H9 (cell line): ENCODE measurements at regions not wholly inside any gene's neighbourhood (a gene's known extent, or its start where the extent isn't known, plus 50 kb on each side); places are given as distances from the start of the nearest gene placed in this dataset.

Experiments
- DNase-seq: peaks from one replicate; pipeline ENCODE4 v3.0.0-alpha.2; 2017
- H2AFZ ChIP-seq: one replicate; pipeline ENCODE4 v1.6.1; 2013; ENCODE audit warnings: mild to moderate bottlenecking, low read length, control low read depth, moderate library complexity
- H2AK5ac ChIP-seq: 2 replicates; pipeline ENCODE4 v1.6.1; 2013; ENCODE audit warnings: low read length, control low read depth, mixed read lengths; ENCODE audit not compliant: insufficient read length
- H2BK120ac ChIP-seq: one replicate; pipeline ENCODE4 v1.6.1; 2013; ENCODE audit warnings: low read depth, mild to moderate bottlenecking, low read length, control low read depth, inconsistent platforms; ENCODE audit not compliant: poor library complexity, severe bottlenecking
- H2BK12ac ChIP-seq: 2 replicates; pipeline ENCODE4 v1.6.1; 2013; ENCODE audit warnings: low read length, control low read depth, mixed read lengths, low read depth; ENCODE audit not compliant: insufficient read length
- H2BK15ac ChIP-seq: 2 replicates; pipeline ENCODE4 v1.6.1; 2013; ENCODE audit warnings: low read depth, low read length, control low read depth
- H2BK20ac ChIP-seq: one replicate; pipeline ENCODE4 v1.6.1; 2013; ENCODE audit warnings: low read depth, mild to moderate bottlenecking, low read length, control low read depth, inconsistent platforms; ENCODE audit not compliant: poor library complexity, severe bottlenecking
- H2BK5ac ChIP-seq: 2 replicates; pipeline ENCODE4 v1.6.1; 2013; ENCODE audit warnings: low read length, control low read depth, mixed read lengths; ENCODE audit not compliant: insufficient read length
- H3K14ac ChIP-seq: 2 replicates; pipeline ENCODE4 v1.6.1; 2013; ENCODE audit warnings: low read length, control low read depth; ENCODE audit not compliant: insufficient read depth
- H3K18ac ChIP-seq: 2 replicates; pipeline ENCODE4 v1.6.1; 2013; ENCODE audit warnings: low read depth, mild to moderate bottlenecking, mixed read lengths, low read length, control low read depth; ENCODE audit not compliant: insufficient read length
- H3K23ac ChIP-seq: 2 replicates; pipeline ENCODE4 v1.6.1; 2013; ENCODE audit warnings: low read length, control low read depth, mixed read lengths, low read depth; ENCODE audit not compliant: insufficient read length
- H3K23me2 ChIP-seq: 2 replicates; pipeline ENCODE4 v1.6.1; 2013; ENCODE audit warnings: low read depth, mild to moderate bottlenecking, mixed read lengths, low read length, control low read depth; ENCODE audit not compliant: insufficient read length, poor library complexity, severe bottlenecking
- H3K27ac ChIP-seq: 2 replicates; pipeline ENCODE4 v1.5.1; 2013; ENCODE audit warnings: low read length, control low read depth, mixed read lengths, low read depth; ENCODE audit not compliant: insufficient read length
- H3K27me3 ChIP-seq: 2 replicates; pipeline ENCODE4 v1.6.1; 2013; ENCODE audit warnings: low read length, control low read depth, inconsistent platforms; ENCODE audit not compliant: insufficient read depth
- H3K4ac ChIP-seq: 2 replicates; pipeline ENCODE4 v1.6.1; 2013; ENCODE audit warnings: low read depth, mild to moderate bottlenecking, control low read depth, inconsistent platforms, low read length, moderate library complexity
- H3K4me1 ChIP-seq: 2 replicates; pipeline ENCODE4 v1.6.1; 2013; ENCODE audit warnings: low read length, control low read depth, inconsistent platforms; ENCODE audit not compliant: insufficient read depth
- H3K4me2 ChIP-seq: 2 replicates; pipeline ENCODE4 v1.6.1; 2013; ENCODE audit warnings: low read length, control low read depth, mixed read lengths; ENCODE audit not compliant: insufficient read length, insufficient read depth
- H3K56ac ChIP-seq: 2 replicates; pipeline ENCODE4 v1.6.1; 2013; ENCODE audit warnings: low read depth, mild to moderate bottlenecking, mixed read lengths, low read length, control low read depth; ENCODE audit not compliant: insufficient read length
- H3K79me1 ChIP-seq: 2 replicates; pipeline ENCODE4 v1.6.1; 2013; ENCODE audit warnings: low read depth, mild to moderate bottlenecking, moderate library complexity, low read length, control low read depth, inconsistent platforms; ENCODE audit not compliant: insufficient read depth, poor library complexity, severe bottlenecking
- H3K79me2 ChIP-seq: 2 replicates; pipeline ENCODE4 v1.6.1; 2013; ENCODE audit warnings: low read length, control low read depth, inconsistent platforms; ENCODE audit not compliant: insufficient read depth
- H3K9ac ChIP-seq: 2 replicates; pipeline ENCODE4 v1.6.1; 2013; ENCODE audit warnings: low read length, control low read depth, mixed read lengths; ENCODE audit not compliant: insufficient read length; ENCODE audit errors: extremely low read depth
- H3K9me3 ChIP-seq: one replicate; pipeline ENCODE4 v1.6.1; 2013; ENCODE audit warnings: low read depth, low read length, inconsistent platforms; ENCODE audit not compliant: control insufficient read depth
- H3T11ph ChIP-seq: one replicate; pipeline ENCODE4 v1.6.1; 2013; ENCODE audit warnings: mild to moderate bottlenecking, low read length, control low read depth, inconsistent platforms
- H4K20me1 ChIP-seq: one replicate; pipeline ENCODE4 v1.6.1; 2013; ENCODE audit not compliant: control insufficient read depth, insufficient read length, insufficient read depth
- H4K5ac ChIP-seq: 2 replicates; pipeline ENCODE4 v1.6.1; 2013; ENCODE audit warnings: low read depth, mild to moderate bottlenecking, mixed read lengths, low read length, control low read depth; ENCODE audit not compliant: insufficient read length
- H4K8ac ChIP-seq: replicated peaks from 2 replicates; pipeline ENCODE4 v1.6.1; 2013; ENCODE audit warnings: low read length, control low read depth, mixed read lengths, low read depth; ENCODE audit not compliant: insufficient read length
- H4K91ac ChIP-seq: 2 replicates; pipeline ENCODE4 v1.6.1; 2013; ENCODE audit warnings: low read depth, mild to moderate bottlenecking, moderate library complexity, mixed read lengths, low read length, control low read depth; ENCODE audit not compliant: insufficient read length
- H3K27ac Mint-ChIP-seq, 3 experiments: 2 replicates in 2 of 3; 3 replicates in 1 of 3; pipeline ENCODE4 v1.8.0; 2020 to 2021; ENCODE audit warnings: mixed read lengths in 3 of 3, mild to moderate bottlenecking in 1 of 3, moderate library complexity in 1 of 3
- H3K27me3 Mint-ChIP-seq: 2 replicates; pipeline ENCODE4 v1.8.0; 2021; ENCODE audit warnings: low read depth, mild to moderate bottlenecking, moderate library complexity, mixed read lengths
- H3K36me3 Mint-ChIP-seq, 3 experiments: 2 replicates in 2 of 3; 3 replicates in 1 of 3; pipeline ENCODE4 v1.8.0; 2020 to 2021; ENCODE audit warnings: low read depth in 3 of 3, mixed read lengths in 3 of 3; ENCODE audit not compliant: insufficient read depth in 1 of 3
- H3K4me1 Mint-ChIP-seq, 2 experiments: 2 replicates each; pipeline ENCODE4 v1.8.0; 2020; ENCODE audit warnings: mixed read lengths in 2 of 2
- H3K4me3 Mint-ChIP-seq, 2 experiments: 2 replicates in 1 of 2; 3 replicates in 1 of 2; pipeline ENCODE4 v1.8.0; 2020 to 2021; ENCODE audit warnings: mild to moderate bottlenecking in 2 of 2, mixed read lengths in 2 of 2, moderate library complexity in 1 of 2
- H3K9me3 Mint-ChIP-seq, 2 experiments: 2 replicates in 1 of 2; 3 replicates in 1 of 2; pipeline ENCODE4 v1.8.0; 2020; ENCODE audit warnings: mild to moderate bottlenecking in 2 of 2, mixed read lengths in 2 of 2, moderate library complexity in 1 of 2
- CTCF ChIP-seq: fragments of 200-600 bp; sonication (generic); conservative IDR thresholded peaks from 3 replicates; pipeline ENCODE4 v1.8.0; 2021; ENCODE audit warnings: antibody characterized with exemption, mild to moderate bottlenecking
- WGBS: extraction: QIAGEN DNeasy Blood & Tissue Kit; methylation state at CpG from one replicate; pipeline ENCODE4 v1.1.7; 2013; ENCODE audit warnings: missing lambda C conversion rate, low lambda C conversion rate, mixed read lengths; ENCODE audit not compliant: insufficient read length; ENCODE audit errors: extremely low coverage; 5-methylcytosine and 5-hydroxymethylcytosine counted together

DNA sequence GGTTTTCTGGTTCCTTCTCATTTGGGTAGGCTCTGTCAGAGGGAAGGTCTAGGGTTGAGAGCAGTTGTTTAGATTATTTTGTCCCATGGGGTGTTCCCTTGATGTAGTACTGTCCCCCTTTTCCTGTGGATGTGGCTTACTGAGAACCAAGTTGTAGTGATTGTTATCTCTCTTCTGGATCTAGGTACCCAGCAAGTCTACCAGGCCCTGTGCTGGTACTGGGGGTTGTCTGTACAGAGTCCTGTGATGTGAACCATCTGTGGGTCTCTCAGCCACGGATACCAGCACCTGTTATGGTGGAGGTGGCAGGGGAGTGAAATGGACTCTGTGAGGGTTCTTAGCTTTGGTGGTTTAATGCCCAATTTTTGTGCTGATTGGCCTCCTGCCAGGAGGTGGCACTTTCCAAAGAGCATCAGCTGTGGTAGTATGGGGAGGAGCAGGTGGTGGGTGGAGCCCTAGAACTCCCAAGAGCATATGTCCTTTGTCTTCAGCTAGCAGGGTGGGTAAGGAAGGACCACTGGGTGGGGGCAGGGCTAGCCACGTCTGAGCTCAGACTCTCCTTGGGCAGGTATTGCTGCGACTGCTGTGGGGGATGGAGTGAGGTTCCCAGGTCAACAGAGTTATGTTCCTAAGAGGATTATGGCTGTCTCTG is 179.3 kb upstream of the BTG1 start:
- no peak overlapping the region for H3K18ac ChIP-seq
- H3T11ph ChIP-seq, result no peak overlapping the region
- H2BK15ac ChIP-seq, result no peak overlapping the region
- no peak overlapping the region for H4K5ac ChIP-seq
- TF ChIP-seq CTCF, result no peak
- no peak overlapping the region for H2BK12ac ChIP-seq
- H4K20me1 ChIP-seq, result no peaks in the 10 kb centered on the region
- no peaks in the 10 kb centered on the region for H3K79me1 ChIP-seq
- Mint-ChIP-seq H3K27me3 (no peaks in the 10 kb centered on the region), H3K27ac (no peak overlapping the region; a peak in 1 of 7 replicates), H3K9me3 (peaks cover 15 to 18% of the 10 kb centered on the region in 2 experiments; a peak in 4 of 5 replicates), H3K4me1 (peaks cover 13 to 17% of the 10 kb centered on the region in 2 experiments), H3K4me3 (no peak overlapping the region), H3K36me3 (peaks cover 0 to 11% (median 0%) of the 10 kb centered on the region in 3 experiments; a peak in 4 of 7 replicates)
- no peaks in the 10 kb centered on the region for H3K79me2 ChIP-seq
- H3K56ac ChIP-seq, result no peak overlapping the region
- no peaks in the 10 kb centered on the region for H3K27me3 ChIP-seq
- no peak overlapping the region for H2AK5ac ChIP-seq
- no peak overlapping the region for H3K27ac ChIP-seq
- H3K23me2 ChIP-seq, result no peaks in the 10 kb centered on the region
- H2BK5ac ChIP-seq, result no peak overlapping the region
- H3K9me3 ChIP-seq, result no peaks in the 10 kb centered on the region
- no peak overlapping the region for H3K14ac ChIP-seq
- no CpG with 5 or more reads among the region's 3 CpGs for WGBS
- H3K4me2 ChIP-seq, result no peak overlapping the region
- H3K23ac ChIP-seq, result no peak overlapping the region
- DNase-seq, result no peak
- no peak overlapping the region for H2AFZ ChIP-seq
- no peak overlapping the region for H4K91ac ChIP-seq
- no peak overlapping the region for H3K9ac ChIP-seq
- H3K4ac ChIP-seq, result no peak overlapping the region
- no peaks in the 10 kb centered on the region for H3K4me1 ChIP-seq
- H4K8ac ChIP-seq, result no peak overlapping the region
- H2BK20ac ChIP-seq, result no peak overlapping the region
- H2BK120ac ChIP-seq, result no peak overlapping the region
